AG09319 (cell line): ENCODE measurements at regions not wholly inside any gene's neighbourhood (a gene's known extent, or its start where the extent isn't known, plus 50 kb on each side); places are given as distances from the start of the nearest gene placed in this dataset.

Experiments used
- DNase-seq: peaks from one replicate; pipeline ENCODE4 v3.0.0-alpha.2; 2010; ENCODE audit warnings: low read depth; ENCODE audit errors: extremely low read depth
- TF ChIP-seq, protein P1 (sequence below): IDR thresholded peaks from 2 replicates; pipeline ENCODE4 v1.5.1; 2011; ENCODE audit warnings: low read depth, mild to moderate bottlenecking, inconsistent platforms, low read length, moderate library complexity

DNA sequence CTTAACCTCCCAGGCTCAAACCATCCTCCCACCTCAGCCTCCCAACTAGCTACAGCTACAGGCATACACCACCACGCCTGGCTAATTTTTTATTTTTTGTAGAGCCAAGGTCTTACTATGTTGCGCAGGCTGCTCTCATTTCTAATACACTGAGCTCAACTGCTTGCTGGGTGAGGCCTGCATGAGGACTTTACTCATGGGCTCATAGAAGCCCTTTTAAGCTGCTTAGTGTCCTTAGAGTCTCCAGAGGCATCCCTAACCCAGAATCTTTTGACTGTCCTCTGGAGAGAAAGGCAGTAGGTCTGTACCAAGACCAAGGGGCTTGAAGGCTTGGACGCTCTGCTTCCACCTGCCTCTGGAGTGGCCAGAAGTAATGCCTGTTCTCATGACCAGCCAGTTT, 141.6 kb downstream of the TM9SF2 start:
- TF ChIP-seq, protein P1, sequence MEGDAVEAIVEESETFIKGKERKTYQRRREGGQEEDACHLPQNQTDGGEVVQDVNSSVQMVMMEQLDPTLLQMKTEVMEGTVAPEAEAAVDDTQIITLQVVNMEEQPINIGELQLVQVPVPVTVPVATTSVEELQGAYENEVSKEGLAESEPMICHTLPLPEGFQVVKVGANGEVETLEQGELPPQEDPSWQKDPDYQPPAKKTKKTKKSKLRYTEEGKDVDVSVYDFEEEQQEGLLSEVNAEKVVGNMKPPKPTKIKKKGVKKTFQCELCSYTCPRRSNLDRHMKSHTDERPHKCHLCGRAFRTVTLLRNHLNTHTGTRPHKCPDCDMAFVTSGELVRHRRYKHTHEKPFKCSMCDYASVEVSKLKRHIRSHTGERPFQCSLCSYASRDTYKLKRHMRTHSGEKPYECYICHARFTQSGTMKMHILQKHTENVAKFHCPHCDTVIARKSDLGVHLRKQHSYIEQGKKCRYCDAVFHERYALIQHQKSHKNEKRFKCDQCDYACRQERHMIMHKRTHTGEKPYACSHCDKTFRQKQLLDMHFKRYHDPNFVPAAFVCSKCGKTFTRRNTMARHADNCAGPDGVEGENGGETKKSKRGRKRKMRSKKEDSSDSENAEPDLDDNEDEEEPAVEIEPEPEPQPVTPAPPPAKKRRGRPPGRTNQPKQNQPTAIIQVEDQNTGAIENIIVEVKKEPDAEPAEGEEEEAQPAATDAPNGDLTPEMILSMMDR: no peak

DNA sequence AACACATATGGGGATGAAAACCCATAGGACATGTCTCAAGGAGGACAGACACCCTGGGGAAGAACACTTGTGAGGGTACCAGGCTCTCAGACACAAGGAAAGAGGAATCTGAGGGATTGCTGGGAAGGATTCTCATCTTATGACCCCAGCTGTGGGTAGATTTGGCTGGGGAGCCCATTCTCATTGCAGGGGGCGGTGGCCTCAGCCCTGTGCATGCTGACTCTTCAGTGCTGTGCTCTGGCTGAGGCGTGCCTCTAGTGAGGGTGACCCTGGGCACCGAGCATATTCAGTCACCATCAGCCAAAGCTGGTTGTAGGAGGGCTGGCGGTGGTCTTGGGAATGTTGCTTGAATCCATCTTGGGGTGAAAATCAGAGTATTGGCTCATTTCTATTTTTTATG, 140.7 kb downstream of the TM9SF2 start:
- TF ChIP-seq, protein P1: no peak
- no peak for DNase-seq

More for the DNA sequence above, 141.6 kb downstream of the TM9SF2 start:
- no peak for DNase-seq

DNA sequence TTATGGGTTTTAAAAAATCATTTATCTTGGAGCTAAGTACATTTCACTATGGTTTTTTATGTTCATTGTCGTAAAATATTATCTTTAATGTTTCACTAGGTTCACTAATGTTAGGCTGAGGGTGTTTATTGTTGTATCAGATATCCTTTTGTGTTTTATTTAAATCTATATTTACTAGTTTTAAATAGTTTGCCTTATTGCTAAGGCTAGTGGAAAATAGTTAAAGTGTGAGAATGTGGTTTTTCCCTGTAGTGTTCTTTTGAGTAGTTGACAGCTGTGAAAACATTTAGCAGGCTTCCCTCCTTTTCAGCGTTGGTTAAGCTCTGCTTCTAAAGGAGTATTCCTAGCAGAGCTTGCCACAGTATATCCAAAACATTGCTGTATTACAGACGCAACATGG, 139.0 kb downstream of the TM9SF2 start:
- TF ChIP-seq, protein P1: no peak
- no peak for DNase-seq

DNA sequence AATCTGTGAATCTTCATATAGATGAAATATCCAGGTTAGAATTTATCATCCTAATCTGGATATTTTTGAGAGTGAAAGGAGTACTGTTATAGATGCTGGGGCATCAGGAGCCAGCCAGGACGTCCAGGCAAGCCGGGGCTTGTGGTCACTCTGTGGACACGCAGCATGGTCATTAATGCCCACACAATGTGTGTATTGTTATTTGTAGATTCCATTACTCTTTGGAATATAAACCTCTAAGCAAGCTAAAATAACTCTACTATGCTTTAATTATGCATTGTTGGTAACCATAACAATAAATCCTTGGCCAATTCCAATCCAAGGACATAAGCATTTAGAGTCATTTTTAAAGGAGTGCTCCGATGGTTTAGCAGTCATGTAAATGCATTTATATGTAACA, 137.9 kb downstream of the TM9SF2 start:
- no peak for DNase-seq
- TF ChIP-seq, protein P1: no peak

DNA sequence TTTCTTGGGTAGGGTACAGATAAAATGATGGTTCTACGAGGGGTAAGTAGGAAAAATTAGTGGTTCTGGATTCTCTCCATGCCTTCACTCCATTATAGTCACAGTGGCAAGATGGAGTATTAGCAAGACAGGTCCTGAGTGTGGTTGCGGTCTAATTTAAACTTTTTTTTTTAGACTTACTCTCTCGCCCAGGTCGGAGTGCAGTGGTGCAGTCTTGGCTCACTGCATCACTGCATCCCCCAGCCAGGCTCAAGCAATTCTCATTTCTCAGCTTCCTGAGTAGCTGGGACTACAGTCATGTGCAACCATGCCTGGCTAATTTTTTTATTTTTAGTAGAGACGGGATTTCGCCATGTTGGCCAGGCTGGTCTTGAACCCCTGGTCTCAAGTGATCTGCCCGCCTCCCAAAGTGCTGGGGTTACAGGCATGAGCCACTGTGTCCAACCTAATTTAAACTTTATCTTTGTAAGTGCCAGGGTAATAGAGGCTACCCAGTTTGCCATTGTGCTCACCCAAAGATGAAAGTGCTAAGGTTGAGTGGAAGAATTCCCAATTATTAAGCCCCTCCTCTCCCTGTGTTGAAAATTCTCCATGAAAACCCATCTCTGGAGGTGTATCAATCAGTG, 135.6 kb downstream of the TM9SF2 start:
- TF ChIP-seq, protein P1: no peak
- no peak for DNase-seq

DNA sequence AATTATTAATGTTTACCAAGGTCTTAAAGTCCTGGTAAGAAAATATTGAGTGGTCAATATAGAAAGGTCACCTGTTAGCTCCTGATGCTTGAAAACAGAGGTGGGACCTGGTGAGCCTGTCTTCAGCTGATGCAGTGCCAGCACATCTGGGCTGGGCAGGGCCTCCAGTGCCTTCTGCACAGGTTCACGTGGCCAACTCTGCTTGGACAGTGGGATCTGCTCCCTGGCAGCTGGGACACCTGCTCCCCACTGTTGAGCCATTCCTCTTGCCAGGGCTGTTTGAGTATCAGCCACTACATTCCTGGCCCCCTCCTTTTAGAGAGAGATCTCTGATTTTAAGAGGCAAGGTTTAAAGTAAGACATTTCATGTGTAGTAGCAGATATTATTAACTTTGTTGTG, 135.0 kb downstream of the TM9SF2 start:
- TF ChIP-seq, protein P1: no peak
- DNase-seq: no peak

DNA sequence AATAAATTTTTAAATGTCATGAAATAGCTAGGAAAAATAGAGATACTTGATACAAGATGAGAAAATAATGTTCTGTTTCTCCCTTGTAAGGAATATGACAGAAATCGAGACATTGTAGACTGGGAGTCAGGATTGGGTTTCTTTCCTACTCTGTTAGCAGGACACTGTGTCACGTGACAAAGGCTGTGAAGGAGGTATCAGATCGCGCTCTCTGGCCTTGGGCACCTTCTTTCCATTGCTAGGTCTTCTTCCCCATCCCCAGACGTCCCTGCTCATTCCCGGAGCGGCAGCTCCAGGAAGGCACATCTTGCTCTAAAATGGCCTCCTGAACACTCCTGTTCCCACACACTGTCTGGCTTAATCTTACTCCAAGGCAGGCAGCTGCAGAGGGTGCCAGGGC, 133.4 kb downstream of the TM9SF2 start:
- DNase-seq: no peak
- TF ChIP-seq, protein P1: no peak
